ENCODE measurements at regions not wholly inside any gene's neighbourhood (a gene's known extent, or its start where the extent isn't known, plus 50 kb on each side); places are given as distances from the start of the nearest gene placed in this dataset.

- Mint-ChIP-seq H3K27ac (no peak overlapping the region), H3K4me3 (no peak overlapping the region), H3K9me3 (no peaks in the 10 kb centered on the region), H3K36me3 (no peaks in the 10 kb centered on the region), H3K27me3 (no peaks in the 10 kb centered on the region), H3K4me1 (no peaks in the 10 kb centered on the region)
- DNase-seq: no peak
- CTCF ChIA-PET: interaction anchor here (0.7 kb wide), 1 partner anchor 18 kb away, joined by 3 read pairs; no protein-coding TSS in a partner anchor
Observed at GRCh38 chr20:60474385-60474910, 516.2 kb downstream of the CDH26 start.

DNA sequence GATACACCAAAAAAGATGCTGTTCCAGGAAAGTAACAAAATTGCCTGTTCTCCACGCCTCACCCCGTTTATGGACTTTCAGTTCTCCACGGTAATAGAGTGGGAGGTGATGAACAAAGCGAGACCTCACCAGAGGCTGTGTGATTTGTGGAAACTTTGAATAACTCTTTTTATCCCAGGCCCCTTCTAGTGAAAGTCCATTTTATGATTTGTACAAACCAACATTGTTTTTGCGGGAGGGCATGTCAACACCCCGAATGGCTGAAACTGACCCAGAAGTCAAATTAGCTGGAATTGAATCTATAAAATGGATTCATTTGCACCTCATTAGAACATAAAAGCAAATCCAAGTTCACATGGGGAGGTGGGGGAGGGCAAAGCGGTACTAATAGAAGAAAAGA is 517.8 kb downstream of the CDH26 start:
- H3K27me3 Mint-ChIP-seq: no peaks in the 10 kb centered on the region
- CTCF ChIA-PET: no interaction called here
- no peaks in the 10 kb centered on the region for H3K36me3 Mint-ChIP-seq
- no peak for DNase-seq
- no peak overlapping the region for H3K4me3 Mint-ChIP-seq
- H3K4me1 Mint-ChIP-seq: no peaks in the 10 kb centered on the region
- no peak overlapping the region for H3K27ac Mint-ChIP-seq
- no peaks in the 10 kb centered on the region for H3K9me3 Mint-ChIP-seq

DNA sequence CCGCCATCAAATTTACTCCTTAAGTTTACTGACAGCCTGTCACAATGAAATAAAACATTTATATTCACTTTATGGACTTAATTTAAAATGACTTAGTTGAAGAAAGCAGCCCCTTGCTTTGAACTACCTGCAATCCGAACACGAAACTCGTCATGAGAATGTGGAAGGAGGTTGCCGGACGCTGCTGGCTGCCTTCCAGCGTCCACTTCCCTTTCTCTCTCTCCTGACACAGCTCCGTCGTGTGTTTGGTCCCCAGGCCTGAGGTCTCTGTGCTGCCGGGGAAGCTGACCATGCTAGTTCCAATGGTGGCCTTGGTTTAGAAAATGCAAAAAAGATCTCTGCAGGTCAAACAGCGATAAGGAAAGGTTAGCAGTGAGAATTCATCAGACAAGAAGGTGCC is 519.7 kb downstream of the CDH26 start:
- no peak for DNase-seq
- Mint-ChIP-seq H3K27ac (no peak overlapping the region), H3K27me3 (no peaks in the 10 kb centered on the region), H3K4me3 (no peak overlapping the region), H3K4me1 (no peaks in the 10 kb centered on the region), H3K9me3 (no peaks in the 10 kb centered on the region), H3K36me3 (no peaks in the 10 kb centered on the region)
- CTCF ChIA-PET: no interaction called here

DNA sequence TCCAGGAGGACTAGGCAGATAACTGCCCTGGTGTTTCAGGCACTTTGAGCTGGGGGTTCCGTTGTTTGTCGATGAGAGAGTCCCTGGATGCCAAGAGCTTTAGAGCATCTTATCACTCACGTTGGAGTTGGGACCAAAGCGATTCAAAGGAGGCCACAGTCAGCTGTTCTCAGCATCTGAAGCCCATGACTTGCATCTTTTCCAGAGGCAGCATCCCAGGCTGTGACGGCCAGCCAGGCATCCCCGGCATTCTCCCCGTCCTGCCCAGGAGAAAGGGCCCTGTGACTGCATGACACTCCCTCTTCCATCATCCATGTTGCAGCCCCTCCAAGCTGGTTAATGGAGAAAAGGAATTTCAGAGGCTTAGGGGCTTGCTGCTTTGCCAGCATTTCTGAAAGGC is 520.3 kb downstream of the CDH26 start:
- no peak for DNase-seq
- H3K27me3 Mint-ChIP-seq: no peaks in the 10 kb centered on the region
- H3K9me3 Mint-ChIP-seq: no peaks in the 10 kb centered on the region
- no peak overlapping the region for H3K4me3 Mint-ChIP-seq
- H3K27ac Mint-ChIP-seq: no peak overlapping the region
- H3K36me3 Mint-ChIP-seq: no peaks in the 10 kb centered on the region
- H3K4me1 Mint-ChIP-seq: no peaks in the 10 kb centered on the region
- CTCF ChIA-PET: no interaction called here

GRCh38 chr20:60480950-60481742 is 522.9 kb downstream of the CDH26 start:
- H3K4me3 Mint-ChIP-seq: no peak overlapping the region
- CTCF ChIA-PET: no interaction called here
- no peak overlapping the region for H3K27ac Mint-ChIP-seq
- no peaks in the 10 kb centered on the region for H3K9me3 Mint-ChIP-seq
- no peaks in the 10 kb centered on the region for H3K36me3 Mint-ChIP-seq
- H3K27me3 Mint-ChIP-seq: peaks cover 7% of the 10 kb centered on the region
- no peaks in the 10 kb centered on the region for H3K4me1 Mint-ChIP-seq
- no peak for DNase-seq

- H3K27ac Mint-ChIP-seq: no peak overlapping the region
- H3K4me3 Mint-ChIP-seq: no peak overlapping the region
- H3K4me1 Mint-ChIP-seq: no peaks in the 10 kb centered on the region
- no peak for DNase-seq
- no peaks in the 10 kb centered on the region for H3K36me3 Mint-ChIP-seq
- no peaks in the 10 kb centered on the region for H3K9me3 Mint-ChIP-seq
- CTCF ChIA-PET: no interaction called here
- H3K27me3 Mint-ChIP-seq: peaks cover 7% of the 10 kb centered on the region
Observed at GRCh38 chr20:60481743-60482133, 523.5 kb downstream of the CDH26 start.

GRCh38 chr20:60482221-60483008 is 524.2 kb downstream of the CDH26 start:
- Mint-ChIP-seq H3K4me1 (no peaks in the 10 kb centered on the region), H3K27ac (no peak overlapping the region)

DNA sequence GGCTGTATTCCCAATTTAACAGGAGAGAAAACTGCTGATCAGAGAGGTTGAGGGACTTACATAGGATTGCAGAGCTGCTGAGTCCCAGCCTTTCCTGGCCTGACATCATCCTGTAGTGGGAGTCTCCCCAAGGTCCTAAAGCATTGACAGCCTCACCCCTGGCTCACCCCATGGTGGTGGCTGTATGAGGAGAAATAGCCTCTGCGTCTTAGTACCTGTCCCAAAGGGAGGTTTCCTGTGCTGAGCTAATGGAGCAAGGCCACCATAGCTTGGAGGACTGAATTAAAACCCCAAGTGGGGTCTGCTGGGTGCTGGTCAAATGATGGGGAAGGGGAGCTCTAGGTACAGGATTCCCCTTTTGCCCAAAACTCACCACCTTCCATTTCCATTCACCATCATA is 525.1 kb downstream of the CDH26 start:
- DNase-seq: no peak
- Mint-ChIP-seq H3K4me1 (no peaks in the 10 kb centered on the region), H3K9me3 (no peaks in the 10 kb centered on the region), H3K4me3 (no peak overlapping the region), H3K27me3 (peaks cover 7% of the 10 kb centered on the region), H3K27ac (no peak overlapping the region), H3K36me3 (no peaks in the 10 kb centered on the region)
- CTCF ChIA-PET: no interaction called here

More at GRCh38 chr20:60482221-60483008, 524.2 kb downstream of the CDH26 start:
- no peak for DNase-seq
- H3K27me3 Mint-ChIP-seq: peaks cover 7% of the 10 kb centered on the region
- CTCF ChIA-PET: no interaction called here
- H3K36me3 Mint-ChIP-seq: no peaks in the 10 kb centered on the region
- H3K4me3 Mint-ChIP-seq: no peak overlapping the region
- H3K9me3 Mint-ChIP-seq: no peaks in the 10 kb centered on the region

GRCh38 chr20:60484316-60484715 is 526.1 kb downstream of the CDH26 start:
- no peaks in the 10 kb centered on the region for H3K36me3 Mint-ChIP-seq
- peaks cover 7% of the 10 kb centered on the region for H3K27me3 Mint-ChIP-seq
- H3K4me3 Mint-ChIP-seq: no peak overlapping the region
- DNase-seq: no peak
- no peaks in the 10 kb centered on the region for H3K9me3 Mint-ChIP-seq
- no peaks in the 10 kb centered on the region for H3K4me1 Mint-ChIP-seq
- CTCF ChIA-PET: interaction anchor here (0.6 kb wide), 1 partner anchor 120 kb away, joined by 3 read pairs; no protein-coding TSS in a partner anchor
- H3K27ac Mint-ChIP-seq: no peak overlapping the region

- DNase-seq: no peak
- CTCF ChIA-PET: no interaction called here
- Mint-ChIP-seq H3K9me3 (no peaks in the 10 kb centered on the region), H3K4me1 (no peaks in the 10 kb centered on the region), H3K4me3 (no peak overlapping the region), H3K27ac (no peak overlapping the region), H3K27me3 (peaks cover 7% of the 10 kb centered on the region), H3K36me3 (no peaks in the 10 kb centered on the region)
Observed at GRCh38 chr20:60485012-60485760, 527.0 kb downstream of the CDH26 start.

DNA sequence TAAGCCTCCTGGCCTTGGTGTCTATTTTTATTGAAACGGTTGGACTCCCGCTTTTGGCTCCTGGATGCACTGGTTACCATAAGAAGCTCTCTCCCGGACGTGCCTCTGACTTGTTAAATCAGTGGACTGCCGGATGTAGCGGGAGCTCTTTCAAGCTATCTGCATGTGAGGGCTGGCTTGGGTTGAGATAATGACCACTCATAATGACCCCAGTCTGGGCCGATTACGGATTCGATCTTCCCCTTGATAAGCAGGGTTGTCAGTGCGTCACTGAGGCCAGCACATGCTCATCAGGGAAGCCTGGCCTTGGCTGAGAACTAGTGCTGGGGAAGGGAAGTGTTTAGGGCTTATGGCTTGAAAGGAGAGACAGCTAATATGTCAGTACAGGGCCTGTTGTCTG is 528.1 kb downstream of the CDH26 start:
- H3K27ac Mint-ChIP-seq: no peak overlapping the region
- H3K9me3 Mint-ChIP-seq: no peaks in the 10 kb centered on the region
- H3K4me3 Mint-ChIP-seq: no peak overlapping the region
- no peak for DNase-seq
- H3K4me1 Mint-ChIP-seq: no peaks in the 10 kb centered on the region
- no peaks in the 10 kb centered on the region for H3K36me3 Mint-ChIP-seq
- H3K27me3 Mint-ChIP-seq: peaks cover 7% of the 10 kb centered on the region
- CTCF ChIA-PET: no interaction called here

DNA sequence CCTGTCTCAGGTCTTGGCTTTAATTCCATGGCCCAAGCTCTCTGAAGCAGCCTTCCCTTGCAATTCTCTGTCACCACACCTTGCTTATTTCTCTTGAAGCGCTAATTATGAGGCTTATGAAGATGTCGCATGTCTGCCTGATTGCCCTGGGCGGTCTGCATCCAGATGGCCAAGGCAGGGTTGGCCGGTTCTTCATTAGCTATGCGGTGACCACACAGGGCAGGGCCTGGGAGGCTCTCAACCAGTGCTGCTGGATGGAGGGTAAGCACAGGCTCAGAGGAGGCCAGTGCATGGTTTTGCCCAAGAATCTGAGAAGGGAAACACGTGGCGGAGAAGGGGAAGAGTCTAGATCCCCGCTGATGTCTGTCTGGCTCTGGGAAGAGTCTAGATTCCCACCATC is 528.7 kb downstream of the CDH26 start:
- Mint-ChIP-seq H3K36me3 (no peaks in the 10 kb centered on the region), H3K27ac (no peak overlapping the region), H3K9me3 (no peaks in the 10 kb centered on the region), H3K4me1 (no peaks in the 10 kb centered on the region), H3K4me3 (no peak overlapping the region), H3K27me3 (peaks cover 7% of the 10 kb centered on the region)
- no peak for DNase-seq
- CTCF ChIA-PET: no interaction called here

GRCh38 chr20:60490217-60491050 is 532.2 kb downstream of the CDH26 start:
- H3K4me3 Mint-ChIP-seq: no peak overlapping the region
- no peak overlapping the region for H3K27ac Mint-ChIP-seq
- H3K27me3 Mint-ChIP-seq: no peaks in the 10 kb centered on the region
- CTCF ChIA-PET: no interaction called here
- no peaks in the 10 kb centered on the region for H3K36me3 Mint-ChIP-seq
- DNase-seq: no peak
- no peaks in the 10 kb centered on the region for H3K9me3 Mint-ChIP-seq
- H3K4me1 Mint-ChIP-seq: no peaks in the 10 kb centered on the region

Data from activated naive CD4-positive, alpha-beta T cell treated with anti-CD3 and anti-CD28 coated beads, Interleukin-2, amount 10 ng/mL, durations not matched to agents 7 days and 5 days (primary cell).